Osteocyte (in vitro differentiated cells): ENCODE measurements at regions not wholly inside any gene's neighbourhood (a gene's known extent, or its start where the extent isn't known, plus 50 kb on each side); places are given as distances from the start of the nearest gene placed in this dataset.

Experiments
- DNase-seq: peaks from one replicate; pipeline ENCODE4 v3.0.0; 2021; ENCODE audit warnings: mixed read lengths; ENCODE audit not compliant: unreplicated experiment; ENCODE audit errors: extremely low spot score
- H3K27ac Mint-ChIP-seq: one replicate; pipeline ENCODE4 v1.8.0; 2021; ENCODE audit warnings: mild to moderate bottlenecking, mixed read lengths; ENCODE audit not compliant: unreplicated experiment
- H3K27me3 Mint-ChIP-seq: one replicate; pipeline ENCODE4 v1.8.0; 2021; ENCODE audit warnings: mixed read lengths; ENCODE audit not compliant: unreplicated experiment
- H3K36me3 Mint-ChIP-seq: one replicate; pipeline ENCODE4 v1.8.0; 2021; ENCODE audit warnings: mixed read lengths; ENCODE audit not compliant: unreplicated experiment
- H3K4me1 Mint-ChIP-seq: one replicate; pipeline ENCODE4 v1.8.0; 2021; ENCODE audit warnings: mixed read lengths; ENCODE audit not compliant: unreplicated experiment
- H3K4me3 Mint-ChIP-seq: one replicate; pipeline ENCODE4 v1.8.0; 2021; ENCODE audit warnings: mild to moderate bottlenecking, moderate library complexity, mixed read lengths; ENCODE audit not compliant: unreplicated experiment
- H3K9me3 Mint-ChIP-seq: one replicate; pipeline ENCODE4 v1.8.0; 2021; ENCODE audit warnings: mixed read lengths; ENCODE audit not compliant: unreplicated experiment
- TF ChIP-seq, protein P1 (sequence below): fragments of 200-600 bp; sonication (generic); IDR thresholded peaks from 2 replicates; pipeline ENCODE4 v1.5.0; 2021; ENCODE audit warnings: antibody characterized with exemption, mild to moderate bottlenecking, moderate library complexity

GRCh38 chr5:116939641-116940040 is 365.0 kb upstream of the SEMA6A start:
- no peaks in the 10 kb centered on the region for H3K27me3 Mint-ChIP-seq
- H3K36me3 Mint-ChIP-seq = no peaks in the 10 kb centered on the region
- TF ChIP-seq, protein P1, sequence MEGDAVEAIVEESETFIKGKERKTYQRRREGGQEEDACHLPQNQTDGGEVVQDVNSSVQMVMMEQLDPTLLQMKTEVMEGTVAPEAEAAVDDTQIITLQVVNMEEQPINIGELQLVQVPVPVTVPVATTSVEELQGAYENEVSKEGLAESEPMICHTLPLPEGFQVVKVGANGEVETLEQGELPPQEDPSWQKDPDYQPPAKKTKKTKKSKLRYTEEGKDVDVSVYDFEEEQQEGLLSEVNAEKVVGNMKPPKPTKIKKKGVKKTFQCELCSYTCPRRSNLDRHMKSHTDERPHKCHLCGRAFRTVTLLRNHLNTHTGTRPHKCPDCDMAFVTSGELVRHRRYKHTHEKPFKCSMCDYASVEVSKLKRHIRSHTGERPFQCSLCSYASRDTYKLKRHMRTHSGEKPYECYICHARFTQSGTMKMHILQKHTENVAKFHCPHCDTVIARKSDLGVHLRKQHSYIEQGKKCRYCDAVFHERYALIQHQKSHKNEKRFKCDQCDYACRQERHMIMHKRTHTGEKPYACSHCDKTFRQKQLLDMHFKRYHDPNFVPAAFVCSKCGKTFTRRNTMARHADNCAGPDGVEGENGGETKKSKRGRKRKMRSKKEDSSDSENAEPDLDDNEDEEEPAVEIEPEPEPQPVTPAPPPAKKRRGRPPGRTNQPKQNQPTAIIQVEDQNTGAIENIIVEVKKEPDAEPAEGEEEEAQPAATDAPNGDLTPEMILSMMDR = no peak
- H3K9me3 Mint-ChIP-seq = no peaks in the 10 kb centered on the region
- H3K27ac Mint-ChIP-seq = no peak overlapping the region
- DNase-seq = no peak
- H3K4me1 Mint-ChIP-seq = no peaks in the 10 kb centered on the region
- H3K4me3 Mint-ChIP-seq = no peak overlapping the region

DNA sequence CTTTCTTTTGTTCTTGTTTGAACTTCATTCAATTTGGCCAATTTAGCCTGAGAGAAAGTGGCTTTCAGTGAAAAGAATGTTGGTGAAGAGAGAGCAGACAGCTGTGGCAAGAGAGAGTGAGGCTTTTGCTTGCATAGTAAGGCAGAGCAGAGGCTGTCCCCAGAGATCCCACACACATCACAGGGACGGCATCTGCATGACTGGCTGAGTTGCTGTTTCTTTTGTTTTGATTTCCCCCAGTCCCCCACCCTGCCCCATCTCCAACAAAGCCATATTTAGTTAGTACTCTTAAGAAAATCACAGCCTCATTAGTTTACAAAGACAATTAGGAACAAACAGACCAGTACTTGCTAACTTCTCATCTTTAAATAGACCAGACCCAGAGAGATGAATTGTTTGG is 363.9 kb upstream of the SEMA6A start:
- no peak overlapping the region for H3K4me3 Mint-ChIP-seq
- H3K9me3 Mint-ChIP-seq = no peaks in the 10 kb centered on the region
- H3K4me1 Mint-ChIP-seq = no peaks in the 10 kb centered on the region
- TF ChIP-seq, protein P1 = no peak
- no peak overlapping the region for H3K27ac Mint-ChIP-seq
- DNase-seq = no peak
- no peaks in the 10 kb centered on the region for H3K27me3 Mint-ChIP-seq
- no peaks in the 10 kb centered on the region for H3K36me3 Mint-ChIP-seq

DNA sequence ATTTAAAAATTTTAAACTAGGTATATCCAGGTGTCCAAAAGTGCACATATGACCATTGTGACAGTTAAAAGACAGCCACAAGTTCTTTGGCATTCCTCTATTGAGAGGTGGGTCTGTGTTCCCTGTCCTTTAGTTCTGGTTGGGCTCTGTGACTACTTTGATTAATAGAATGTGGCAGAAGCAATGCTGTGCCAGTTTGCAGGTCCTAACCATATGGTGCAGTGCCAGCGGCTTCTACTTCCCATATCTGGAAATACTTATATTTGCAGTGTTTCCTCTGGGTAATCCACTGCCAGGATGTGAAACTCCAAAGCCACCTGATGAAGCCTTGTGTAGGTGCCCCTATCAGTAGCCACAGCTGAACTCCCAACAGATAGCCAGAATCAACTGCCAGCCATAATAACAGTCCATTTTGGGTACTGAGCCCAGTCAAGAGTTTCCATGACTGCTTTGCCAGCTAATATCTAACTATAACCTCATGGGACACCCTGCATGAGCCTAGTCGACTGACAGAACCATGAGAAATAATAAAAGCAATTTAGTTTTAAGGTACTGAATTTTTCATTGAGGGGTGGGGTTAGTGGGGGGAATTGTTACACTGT is 361.0 kb upstream of the SEMA6A start:
- Mint-ChIP-seq H3K9me3 (no peaks in the 10 kb centered on the region), H3K4me3 (no peak overlapping the region), H3K4me1 (no peaks in the 10 kb centered on the region), H3K27me3 (no peaks in the 10 kb centered on the region), H3K36me3 (no peaks in the 10 kb centered on the region), H3K27ac (no peak overlapping the region)
- no peak for DNase-seq
- TF ChIP-seq, protein P1 = no peak

GRCh38 chr5:116930616-116931015 is 356.0 kb upstream of the SEMA6A start:
- H3K27ac Mint-ChIP-seq = no peak overlapping the region
- no peak overlapping the region for H3K4me3 Mint-ChIP-seq
- peaks cover 5% of the 10 kb centered on the region for H3K27me3 Mint-ChIP-seq
- no peaks in the 10 kb centered on the region for H3K36me3 Mint-ChIP-seq
- no peaks in the 10 kb centered on the region for H3K4me1 Mint-ChIP-seq
- TF ChIP-seq, protein P1 = no peak
- DNase-seq = no peak
- H3K9me3 Mint-ChIP-seq = no peaks in the 10 kb centered on the region

DNA sequence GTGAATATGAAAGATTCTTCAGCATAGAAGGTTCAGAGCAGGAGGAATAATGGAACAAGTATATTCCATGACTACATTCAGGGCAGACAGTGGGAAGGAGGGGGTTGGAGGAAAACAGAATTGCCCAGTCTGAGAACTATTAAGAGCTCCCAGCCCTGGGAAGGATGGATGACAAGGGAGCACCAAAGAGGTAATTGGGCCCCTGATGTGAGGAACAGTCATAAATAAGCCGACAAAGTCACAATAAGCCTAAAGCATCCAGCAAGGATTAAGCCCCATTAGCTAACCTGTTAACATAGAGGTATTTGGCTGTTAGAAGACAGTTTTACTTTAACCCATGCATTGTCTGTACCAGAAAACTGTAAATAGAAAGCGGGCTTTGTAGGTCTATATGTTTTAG is 348.7 kb upstream of the SEMA6A start:
- no peaks in the 10 kb centered on the region for H3K36me3 Mint-ChIP-seq
- H3K9me3 Mint-ChIP-seq = no peaks in the 10 kb centered on the region
- DNase-seq = no peak
- H3K27ac Mint-ChIP-seq = no peak overlapping the region
- H3K4me1 Mint-ChIP-seq = no peaks in the 10 kb centered on the region
- TF ChIP-seq, protein P1 = no peak
- no peak overlapping the region for H3K4me3 Mint-ChIP-seq
- no peaks in the 10 kb centered on the region for H3K27me3 Mint-ChIP-seq
